AG04450 (cell line): ENCODE measurements at regions not wholly inside any gene's neighbourhood (a gene's known extent, or its start where the extent isn't known, plus 50 kb on each side); places are given as distances from the start of the nearest gene placed in this dataset.
"Not testable (repeated sequence)": the region's sequence is repeated elsewhere in the genome, so short reads cannot be mapped to it uniquely, and the experiment has no call there.

Source experiments
- CTCF ChIA-PET: fragments of 300-600, 350-600 bp; formaldehyde crosslinking; extraction: SDS; loops from one replicate; lab custom pipeline; 2022; ENCODE audit warnings: antibody characterized with exemption, inconsistent platforms; lab: Charles Lee
- POLR2A ChIA-PET: fragments of 350-600 bp; formaldehyde crosslinking; extraction: SDS; loops from one replicate; lab custom pipeline; 2021; ENCODE audit warnings: antibody characterized with exemption, inconsistent platforms; lab: Yijun Ruan, JAX
- DNase-seq: peaks from one replicate; pipeline ENCODE4 v3.0.0-alpha.2; 2011; ENCODE audit warnings: low read depth, low spot score
- H3K27ac ChIP-seq: one replicate; pipeline ENCODE4 v1.5.1; 2012; ENCODE audit warnings: low read depth, low read length, control low read depth
- H3K27me3 ChIP-seq: one replicate; pipeline ENCODE4 v1.6.0; 2012; ENCODE audit warnings: low read length; ENCODE audit not compliant: control insufficient read depth, insufficient read depth
- H3K4me3 ChIP-seq: 2 replicates; pipeline ENCODE4 v1.5.1; 2011; ENCODE audit warnings: mild to moderate bottlenecking, low read depth, low read length, control low read depth
- H3K9me3 ChIP-seq: 2 replicates; pipeline ENCODE4 v1.5.1; 2012; ENCODE audit warnings: low read length; ENCODE audit not compliant: control insufficient read depth, insufficient read depth
- CTCF ChIP-seq: IDR thresholded peaks from 2 replicates; pipeline ENCODE4 v1.5.1; 2011; ENCODE audit warnings: low read depth, low read length, control low read depth, inconsistent platforms

GRCh38 chr1:206397501-206397900 is 72.8 kb upstream of the IKBKE start:
- CTCF ChIA-PET, POLR2A ChIA-PET, DNase-seq: not testable (repeated sequence)

GRCh38 chr1:206398261-206398660 is 72.0 kb upstream of the IKBKE start:
- H3K9me3 ChIP-seq, H3K27ac ChIP-seq, DNase-seq, CTCF ChIA-PET, H3K4me3 ChIP-seq, POLR2A ChIA-PET, H3K27me3 ChIP-seq: not testable (repeated sequence)

More at GRCh38 chr1:206397501-206397900, 72.8 kb upstream of the IKBKE start:
- not testable (repeated sequence) for H3K9me3 ChIP-seq, H3K4me3 ChIP-seq, H3K27me3 ChIP-seq, H3K27ac ChIP-seq

- H3K27ac ChIP-seq, DNase-seq, H3K9me3 ChIP-seq, POLR2A ChIA-PET, CTCF ChIA-PET, H3K4me3 ChIP-seq, H3K27me3 ChIP-seq: not testable (repeated sequence)
Measured at GRCh38 chr1:206403612-206404307, 66.5 kb upstream of the IKBKE start.

- H3K4me3 ChIP-seq, CTCF ChIA-PET, H3K27me3 ChIP-seq, DNase-seq, POLR2A ChIA-PET, H3K9me3 ChIP-seq, H3K27ac ChIP-seq: not testable (repeated sequence)
Measured at GRCh38 chr1:206404309-206405027, 65.8 kb upstream of the IKBKE start.

- H3K27ac ChIP-seq, H3K27me3 ChIP-seq, H3K9me3 ChIP-seq, POLR2A ChIA-PET, CTCF ChIA-PET, H3K4me3 ChIP-seq, DNase-seq: not testable (repeated sequence)
Measured at GRCh38 chr1:206405282-206405681, 65.0 kb upstream of the IKBKE start.

GRCh38 chr1:206408371-206409288 is 61.6 kb upstream of the IKBKE start:
- H3K9me3 ChIP-seq, H3K27ac ChIP-seq, CTCF ChIA-PET, H3K4me3 ChIP-seq, DNase-seq, POLR2A ChIA-PET, H3K27me3 ChIP-seq: not testable (repeated sequence)

- ChIA-PET CTCF (no interaction called here), POLR2A (no interaction called here)
- TF ChIP-seq CTCF = no peak
- DNase-seq = no peak
- Histone ChIP-seq H3K9me3 (no peaks in the 10 kb centered on the region), H3K4me3 (no peak overlapping the region), H3K27me3 (no peaks in the 10 kb centered on the region), H3K27ac (no peak overlapping the region)
Measured at GRCh38 chr1:206411321-206411720, 59.0 kb upstream of the IKBKE start.
